HFFc6 (cell line): ENCODE measurements at regions not wholly inside any gene's neighbourhood (a gene's known extent, or its start where the extent isn't known, plus 50 kb on each side); places are given as distances from the start of the nearest gene placed in this dataset.

ENCODE experiments used
- DNase-seq: peaks from one replicate; pipeline ENCODE4 v3.0.0-alpha.2; 2018
- H3K27ac Mint-ChIP-seq: 2 replicates; pipeline ENCODE4 v1.8.0; 2020; ENCODE audit warnings: mild to moderate bottlenecking, mixed read lengths
- H3K27me3 Mint-ChIP-seq: 2 replicates; pipeline ENCODE4 v1.8.0; 2021; ENCODE audit warnings: mild to moderate bottlenecking, moderate library complexity, mixed read lengths; ENCODE audit not compliant: insufficient read depth
- H3K36me3 Mint-ChIP-seq: 2 replicates; pipeline ENCODE4 v1.8.0; 2021; ENCODE audit warnings: low read depth, mixed read lengths
- H3K4me1 Mint-ChIP-seq: 2 replicates; pipeline ENCODE4 v1.8.0; 2020; ENCODE audit warnings: low read depth, mixed read lengths
- H3K4me3 Mint-ChIP-seq: 2 replicates; pipeline ENCODE4 v1.8.0; 2020; ENCODE audit warnings: mild to moderate bottlenecking, moderate library complexity, mixed read lengths
- H3K9me3 Mint-ChIP-seq: 2 replicates; pipeline ENCODE4 v1.8.0; 2020; ENCODE audit warnings: mild to moderate bottlenecking, mixed read lengths
- CTCF ChIP-seq: fragments of 200-600 bp; sonication (generic); IDR thresholded peaks from 2 replicates; pipeline ENCODE4 v1.5.0; 2021; ENCODE audit warnings: antibody characterized with exemption, mild to moderate bottlenecking

- DNase-seq, result no peak
- no peaks in the 10 kb centered on the region for H3K4me1 Mint-ChIP-seq
- H3K9me3 Mint-ChIP-seq, result no peaks in the 10 kb centered on the region
- H3K27ac Mint-ChIP-seq, result no peak overlapping the region
- no peaks in the 10 kb centered on the region for H3K36me3 Mint-ChIP-seq
- H3K27me3 Mint-ChIP-seq, result no peaks in the 10 kb centered on the region
- no peak overlapping the region for H3K4me3 Mint-ChIP-seq
- no peak for TF ChIP-seq CTCF
Observed at GRCh38 chrX:44440006-44440405, 96.5 kb upstream of the EFHC2 start.

- Mint-ChIP-seq H3K4me1 (no peaks in the 10 kb centered on the region), H3K27ac (no peak overlapping the region), H3K36me3 (no peaks in the 10 kb centered on the region), H3K9me3 (no peaks in the 10 kb centered on the region), H3K4me3 (no peak overlapping the region), H3K27me3 (no peaks in the 10 kb centered on the region)
- no peak for DNase-seq
- TF ChIP-seq CTCF, result no peak
Observed at GRCh38 chrX:44439242-44439794, 95.8 kb upstream of the EFHC2 start.

GRCh38 chrX:44435047-44435446 lies 91.6 kb upstream of the EFHC2 start:
- no peak overlapping the region for H3K4me3 Mint-ChIP-seq
- peaks cover 1% of the 10 kb centered on the region; the same call in 1 of the 2 replicates for H3K27me3 Mint-ChIP-seq
- no peaks in the 10 kb centered on the region for H3K36me3 Mint-ChIP-seq
- no peak for DNase-seq
- TF ChIP-seq CTCF, result no peak
- peaks cover 7% of the 10 kb centered on the region for H3K4me1 Mint-ChIP-seq
- H3K9me3 Mint-ChIP-seq, result no peaks in the 10 kb centered on the region; the same call in 1 of the 2 replicates
- no peak overlapping the region for H3K27ac Mint-ChIP-seq

- H3K4me3 Mint-ChIP-seq, result no peak overlapping the region
Observed at GRCh38 chrX:44433556-44433955, 90.1 kb upstream of the EFHC2 start.

GRCh38 chrX:44432641-44433040 lies 89.2 kb upstream of the EFHC2 start:
- peaks cover 1% of the 10 kb centered on the region; the same call in 1 of the 2 replicates for H3K27me3 Mint-ChIP-seq
- no peak overlapping the region for H3K27ac Mint-ChIP-seq
- peaks cover 7% of the 10 kb centered on the region for H3K4me1 Mint-ChIP-seq
- no peaks in the 10 kb centered on the region for H3K36me3 Mint-ChIP-seq
- H3K4me3 Mint-ChIP-seq, result no peak overlapping the region
- H3K9me3 Mint-ChIP-seq, result no peaks in the 10 kb centered on the region; the same call in 1 of the 2 replicates
- no peak for DNase-seq
- no peak for TF ChIP-seq CTCF

More at GRCh38 chrX:44433556-44433955, 90.1 kb upstream of the EFHC2 start:
- no peak for DNase-seq
- Mint-ChIP-seq H3K36me3 (no peaks in the 10 kb centered on the region), H3K9me3 (no peaks in the 10 kb centered on the region; the same call in 1 of the 2 replicates), H3K4me1 (peaks cover 7% of the 10 kb centered on the region), H3K27me3 (peaks cover 1% of the 10 kb centered on the region; the same call in 1 of the 2 replicates), H3K27ac (no peak overlapping the region)
- no peak for TF ChIP-seq CTCF
